BJ (cell line): ENCODE measurements at regions not wholly inside any gene's neighbourhood (a gene's known extent, or its start where the extent isn't known, plus 50 kb on each side); places are given as distances from the start of the nearest gene placed in this dataset.

ENCODE experiments used
- CTCF ChIA-PET: fragments of 350-600 bp; formaldehyde crosslinking; extraction: SDS; loops from one replicate; lab custom pipeline; 2021; ENCODE audit warnings: antibody characterized with exemption, inconsistent platforms; lab: Yijun Ruan, JAX
- POLR2A ChIA-PET: fragments of 300-600 bp; sonication (Branson Sonifier 250); formaldehyde crosslinking; extraction: SDS; loops from one replicate; lab custom pipeline; 2021; ENCODE audit warnings: antibody characterized with exemption; lab: Charles Lee
- DNase-seq: peaks from one replicate; pipeline ENCODE4 v3.0.0-alpha.2; 2011; ENCODE audit warnings: low read depth
- H3K27me3 ChIP-seq: 2 replicates; pipeline ENCODE4 v1.6.0; 2011; ENCODE audit warnings: low read length; ENCODE audit not compliant: control insufficient read depth, insufficient read depth
- H3K36me3 ChIP-seq: 2 replicates; pipeline ENCODE4 v1.5.1; 2011; ENCODE audit warnings: low read length; ENCODE audit not compliant: control insufficient read depth, insufficient read depth
- H3K4me3 ChIP-seq: 2 replicates; pipeline ENCODE4 v1.5.1; 2011; ENCODE audit warnings: low read depth, mild to moderate bottlenecking, control low read depth, low read length
- TF ChIP-seq, protein P1 (sequence below): IDR thresholded peaks from 2 replicates; pipeline ENCODE4 v1.5.1; 2011; ENCODE audit warnings: low read depth, mild to moderate bottlenecking, control low read depth, inconsistent platforms, low read length, moderate library complexity; ENCODE audit not compliant: insufficient read depth

DNA sequence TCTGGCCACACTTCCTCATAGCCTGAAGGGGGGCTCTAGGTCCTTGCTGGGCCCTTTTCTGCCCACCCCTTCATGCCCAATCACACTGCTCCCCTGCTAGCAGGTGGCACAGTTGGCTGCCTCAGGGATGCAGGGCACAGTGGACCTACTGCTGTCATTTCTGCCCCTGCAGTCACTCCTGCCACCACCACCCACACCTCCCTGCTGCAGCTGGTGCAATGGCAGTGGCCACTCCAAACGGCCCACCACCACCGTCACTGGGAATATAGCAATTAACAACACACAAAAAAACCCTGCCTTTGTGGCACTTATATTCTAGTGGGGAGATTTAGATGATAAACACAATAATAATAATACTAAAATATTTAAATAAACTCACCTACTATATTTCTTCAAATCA is 162.4 kb upstream of the DUSP10 start:
- no peak overlapping the region for H3K4me3 ChIP-seq
- TF ChIP-seq, protein P1, sequence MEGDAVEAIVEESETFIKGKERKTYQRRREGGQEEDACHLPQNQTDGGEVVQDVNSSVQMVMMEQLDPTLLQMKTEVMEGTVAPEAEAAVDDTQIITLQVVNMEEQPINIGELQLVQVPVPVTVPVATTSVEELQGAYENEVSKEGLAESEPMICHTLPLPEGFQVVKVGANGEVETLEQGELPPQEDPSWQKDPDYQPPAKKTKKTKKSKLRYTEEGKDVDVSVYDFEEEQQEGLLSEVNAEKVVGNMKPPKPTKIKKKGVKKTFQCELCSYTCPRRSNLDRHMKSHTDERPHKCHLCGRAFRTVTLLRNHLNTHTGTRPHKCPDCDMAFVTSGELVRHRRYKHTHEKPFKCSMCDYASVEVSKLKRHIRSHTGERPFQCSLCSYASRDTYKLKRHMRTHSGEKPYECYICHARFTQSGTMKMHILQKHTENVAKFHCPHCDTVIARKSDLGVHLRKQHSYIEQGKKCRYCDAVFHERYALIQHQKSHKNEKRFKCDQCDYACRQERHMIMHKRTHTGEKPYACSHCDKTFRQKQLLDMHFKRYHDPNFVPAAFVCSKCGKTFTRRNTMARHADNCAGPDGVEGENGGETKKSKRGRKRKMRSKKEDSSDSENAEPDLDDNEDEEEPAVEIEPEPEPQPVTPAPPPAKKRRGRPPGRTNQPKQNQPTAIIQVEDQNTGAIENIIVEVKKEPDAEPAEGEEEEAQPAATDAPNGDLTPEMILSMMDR, result no peak
- CTCF ChIA-PET, result no interaction called here
- no peaks in the 10 kb centered on the region for H3K36me3 ChIP-seq
- POLR2A ChIA-PET, result no interaction called here
- no peaks in the 10 kb centered on the region for H3K27me3 ChIP-seq
- no peak for DNase-seq

DNA sequence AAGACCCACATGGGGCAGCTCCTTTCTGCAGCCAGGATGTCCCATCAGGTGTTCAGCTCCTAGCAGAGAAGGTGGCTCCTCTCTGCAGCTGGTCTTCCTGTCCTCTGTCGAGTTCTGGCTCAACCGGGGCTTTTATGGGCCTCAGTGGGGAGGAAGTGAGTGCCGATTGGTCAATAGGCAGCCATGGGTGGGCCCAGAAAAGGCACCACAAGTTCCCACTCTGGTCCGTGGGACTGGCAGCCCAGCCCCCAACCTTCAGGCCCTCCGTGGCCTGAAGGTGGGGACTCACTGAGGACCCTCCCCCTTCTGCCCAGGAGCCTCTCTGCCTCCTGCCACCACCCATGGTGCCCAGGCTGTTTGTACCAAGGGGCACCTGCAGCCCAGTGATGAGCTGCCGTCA is 161.7 kb upstream of the DUSP10 start:
- Histone ChIP-seq H3K36me3 (no peaks in the 10 kb centered on the region), H3K27me3 (no peaks in the 10 kb centered on the region), H3K4me3 (no peak overlapping the region)
- POLR2A ChIA-PET, result no interaction called here
- CTCF ChIA-PET, result interaction anchor here (0.6 to 1.1 kb wide), 2 partner anchors 140 to 267 kb away, joined by 3 to 4 read pairs; no protein-coding TSS in a partner anchor
- no peak for DNase-seq
- TF ChIP-seq, protein P1, result no peak

GRCh38 chr1:221902961-221903360 is 161.1 kb upstream of the DUSP10 start:
- TF ChIP-seq, protein P1, result no peak
- Histone ChIP-seq H3K36me3 (no peaks in the 10 kb centered on the region), H3K27me3 (no peaks in the 10 kb centered on the region), H3K4me3 (no peak overlapping the region)
- DNase-seq, result no peak
- ChIA-PET POLR2A (no interaction called here), CTCF (interaction anchor here (0.6 to 1.1 kb wide), 2 partner anchors 140 to 268 kb away, joined by 3 to 4 read pairs; no protein-coding TSS in a partner anchor)

GRCh38 chr1:221900678-221901077 is 158.8 kb upstream of the DUSP10 start:
- no peak for DNase-seq
- TF ChIP-seq, protein P1, result no peak
- POLR2A ChIA-PET, result no interaction called here
- Histone ChIP-seq H3K27me3 (no peaks in the 10 kb centered on the region), H3K4me3 (no peak overlapping the region), H3K36me3 (no peaks in the 10 kb centered on the region)
- CTCF ChIA-PET, result no interaction called here

- TF ChIP-seq, protein P1, result no peak
- H3K36me3 ChIP-seq, result no peaks in the 10 kb centered on the region
- ChIA-PET POLR2A (no interaction called here), CTCF (no interaction called here)
- H3K4me3 ChIP-seq, result no peak overlapping the region
- no peaks in the 10 kb centered on the region for H3K27me3 ChIP-seq
- DNase-seq, result peak; percentile 60
These were observed 155.4 kb upstream of the DUSP10 start for GRCh38 chr1:221897321-221897721.
